ENCODE measurements at regions not wholly inside any gene's neighbourhood (a gene's known extent, or its start where the extent isn't known, plus 50 kb on each side); places are given as distances from the start of the nearest gene placed in this dataset.

GRCh38 chr16:55212791-55213190 lies 111.2 kb upstream of the IRX6 start:
- H3K36me3 ChIP-seq (ENCODE audit: control insufficient read depth in 2 of 2, extremely low read depth in 1 of 2, insufficient read depth in 2 of 2, low read length in 2 of 2) = no peaks in the 10 kb centered on the region
- no peaks in the 10 kb centered on the region for H3K27me3 ChIP-seq (ENCODE audit: control insufficient read depth in 2 of 2, insufficient read depth in 2 of 2, low read length in 2 of 2)
- dilution Hi-C loops (cut with MboI; ENCODE audit: extremely low pct_ligation_motif_present, low sequenced_read_pairs) (no loop called here), intact Hi-C loops (cut with micrococcal nuclease) (no loop called here)
- no peaks in the 10 kb centered on the region for H3K9me3 ChIP-seq (replicated peaks; ENCODE audit: control insufficient read depth, insufficient read depth, low read length)
- H3K4me1 ChIP-seq (ENCODE audit: control insufficient read depth, extremely low read depth, insufficient read depth, low read length) = no peaks in the 10 kb centered on the region
- no peaks in the 10 kb centered on the region for H3K79me2 ChIP-seq (ENCODE audit: control insufficient read depth, insufficient read depth, low read length)
- H3K9me1 ChIP-seq (replicated peaks; ENCODE audit: control insufficient read depth, extremely low read depth, insufficient read depth, low read length) = no peaks in the 10 kb centered on the region
- H3K9ac ChIP-seq (replicated peaks; ENCODE audit: extremely low read depth, insufficient read depth, low read length) = no peak overlapping the region
- H3K4me3 ChIP-seq (replicated peaks in 1 of 3; ENCODE audit: insufficient read depth in 1 of 3, low read depth in 1 of 3, low read length in 3 of 3) = no peak overlapping the region
- ChIA-PET CTCF (no interaction called here), POLR2A (no interaction called here)
- DNase-seq (ENCODE audit: low read depth, low spot score) = no peak
- no peak overlapping the region for H3K27ac ChIP-seq (ENCODE audit: insufficient read depth, low read depth, low read length)
- no peak overlapping the region for H3K4me2 ChIP-seq (ENCODE audit: insufficient read depth, low read length)
- TF ChIP-seq MAX (IDR thresholded peaks at IDR 0.05; ENCODE audit: insufficient read depth, insufficient read length) = no peak
- TF ChIP-seq POLR2AphosphoS5 (IDR thresholded peaks at IDR 0.05; ENCODE audit: insufficient read depth, low read depth, low read length) = no peak
- no peak for TF ChIP-seq GATA2 (IDR thresholded peaks at IDR 0.05; ENCODE audit: insufficient read depth, insufficient read length, low read depth, low read length)
- TF ChIP-seq CTCF (IDR thresholded peaks at IDR 0.05; ENCODE audit: extremely low read depth in 1 of 2, insufficient read depth in 1 of 2, low read depth in 1 of 2, low read length in 2 of 2) = no peak
- no peak for TF ChIP-seq POLR2A (IDR thresholded peaks at IDR 0.05; ENCODE audit: low read depth, low read length)
- no peak for TF ChIP-seq MYC (IDR thresholded peaks at IDR 0.05; ENCODE audit: low read depth, low read length)
- TF ChIP-seq FOS (IDR thresholded peaks at IDR 0.05; ENCODE audit: borderline replicate concordance, insufficient read depth, low read length) = no peak
- TF ChIP-seq JUN (IDR thresholded peaks at IDR 0.05; ENCODE audit: borderline replicate concordance, insufficient read depth, insufficient read length, low read depth) = no peak
- TF ChIP-seq EZH2 (IDR thresholded peaks at IDR 0.05; ENCODE audit: borderline replicate concordance, low read depth, low read length, severe bottlenecking) = no peak
- no peaks in the 10 kb centered on the region for H4K20me1 ChIP-seq (replicated peaks; ENCODE audit: control insufficient read depth, extremely low read depth, insufficient read depth, low read length)
- FAIRE-seq = no peak
- no peak overlapping the region for H2AFZ ChIP-seq (ENCODE audit: low read depth, low read length)
- no TSS peak for BruUV-seq (replicated peaks)

Data from endothelial cell of umbilical vein (primary cell).